K562 (cell line): ENCODE measurements at regions not wholly inside any gene's neighbourhood (a gene's known extent, or its start where the extent isn't known, plus 50 kb on each side); places are given as distances from the start of the nearest gene placed in this dataset.

Source experiments
- ATAC-seq: fragments of 200-7000 bp; cut with Tn5 transposase; 3 replicates; pipeline ENCODE4 v1.9.1; 2020; ENCODE audit warnings: moderate library complexity
- BruUV-seq: library from RNA; stranded (reverse); fragments of 400-500 nt; replicated peaks from 2 replicates; lab custom pipeline; 2021; lab: Mats Ljungman, UMichigan
- CTCF ChIA-PET: fragments of 300-600 bp; formaldehyde crosslinking; extraction: SDS; loops from one replicate; lab custom pipeline; 2021; ENCODE audit warnings: low intra/inter-chr PET ratio; lab: Yijun Ruan, JAX
- POLR2A ChIA-PET: fragments of 300-600, 350-650 bp; sonication (Branson Sonifier 250); formaldehyde crosslinking; extraction: SDS; loops from one replicate; lab custom pipeline; 2021; ENCODE audit warnings: antibody characterized with exemption, inconsistent platforms; lab: Yijun Ruan, JAX
- DNase-seq, 4 experiments: peaks; one replicate each; pipeline versions ENCODE4 v3.0.0 to v3.0.0-alpha.2; 2011 to 2018; ENCODE audit warnings: low spot score in 3 of 4, mixed read lengths in 3 of 4; ENCODE audit errors: extremely low read depth in 1 of 4
- FAIRE-seq: peaks from 2 replicates; lab custom pipeline; 2011; peaks lifted over from hg19 to GRCh38; lab: Jason Lieb, UNC
- H2AFZ ChIP-seq: 2 replicates; pipeline ENCODE4 v1.6.0; 2011; ENCODE audit warnings: low read depth, low read length, control low read depth, inconsistent platforms
- H3K27ac ChIP-seq: fragments of 200-600 bp; 3 replicates; pipeline ENCODE4 v1.8.0; 2011; ENCODE audit warnings: low read depth, mild to moderate bottlenecking, control low read depth, inconsistent platforms, low read length, moderate library complexity, mixed read lengths; ENCODE audit errors: extremely low read depth
- H3K27me3 ChIP-seq, 2 experiments: fragments of 300-600 bp in 1 of 2; 2 replicates in 1 of 2; 3 replicates in 1 of 2; pipeline versions ENCODE4 v1.6.0 to v1.8.0; 2011; ENCODE audit warnings: inconsistent platforms in 2 of 2, low read length in 2 of 2, mild to moderate bottlenecking in 1 of 2, mixed read lengths in 1 of 2, moderate library complexity in 1 of 2; ENCODE audit not compliant: control insufficient read depth in 2 of 2, insufficient read depth in 2 of 2
- H3K36me3 ChIP-seq: fragments of 300-600 bp; 3 replicates; pipeline ENCODE4 v1.8.0; 2011; ENCODE audit warnings: mild to moderate bottlenecking, low read length, inconsistent platforms; ENCODE audit not compliant: control insufficient read depth, insufficient read depth
- H3K4me1 ChIP-seq, 2 experiments: fragments of 200-600 bp in 1 of 2; replicated peaks in 1 of 2; 2 replicates in 1 of 2; 3 replicates in 1 of 2; pipeline versions ENCODE4 v1.5.1 to v1.8.0; 2011; ENCODE audit warnings: inconsistent platforms in 2 of 2, low read length in 2 of 2, mild to moderate bottlenecking in 1 of 2, mixed read lengths in 1 of 2, moderate library complexity in 1 of 2; ENCODE audit not compliant: control insufficient read depth in 2 of 2, insufficient read depth in 2 of 2
- H3K4me2 ChIP-seq: 2 replicates; pipeline ENCODE4 v1.6.1; 2011; ENCODE audit warnings: low read length, control low read depth, inconsistent platforms, mixed read lengths; ENCODE audit not compliant: insufficient read depth
- H3K4me3 ChIP-seq: fragments of 200-600 bp; sonication (generic), shearing (Covaris generic); 2 replicates; pipeline ENCODE4 v1.5.1; 2016; ENCODE audit warnings: control low read depth, inconsistent platforms
- H3K79me2 ChIP-seq: fragments of 200-600 bp; 3 replicates; pipeline ENCODE4 v1.8.0; 2011; ENCODE audit warnings: low read length, inconsistent platforms; ENCODE audit not compliant: control insufficient read depth, insufficient read depth
- H3K9ac ChIP-seq, 2 experiments: 2 replicates each; pipeline versions ENCODE4 v1.6.0 to v1.6.1; 2011; ENCODE audit warnings: low read depth in 2 of 2, low read length in 2 of 2, control low read depth in 1 of 2, inconsistent platforms in 1 of 2, mild to moderate bottlenecking in 1 of 2, mixed read lengths in 1 of 2; ENCODE audit not compliant: insufficient read depth in 1 of 2
- H3K9me1 ChIP-seq: one replicate; pipeline ENCODE4 v1.6.0; 2011; ENCODE audit warnings: inconsistent platforms, mild to moderate bottlenecking, low read length, moderate library complexity; ENCODE audit not compliant: control insufficient read depth, insufficient read depth
- H3K9me3 ChIP-seq: replicated peaks from 2 replicates; pipeline ENCODE4 v1.5.1; 2011; ENCODE audit warnings: low read depth, low read length, inconsistent platforms; ENCODE audit not compliant: control insufficient read depth, insufficient read depth
- H4K20me1 ChIP-seq: replicated peaks from 2 replicates; pipeline ENCODE4 v1.6.1; 2011; ENCODE audit warnings: low read length, inconsistent platforms, mixed read lengths; ENCODE audit not compliant: control insufficient read depth, insufficient read depth
- CBX8 ChIP-seq: fragments of 200-600 bp; sonication (generic); IDR thresholded peaks from 2 replicates; pipeline ENCODE4 v1.6.1; 2012; ENCODE audit warnings: borderline replicate concordance, mixed run types, low read depth, mild to moderate bottlenecking, moderate library complexity, mixed read lengths, low read length, control low read depth, inconsistent platforms; ENCODE audit not compliant: poor library complexity, severe bottlenecking; ENCODE audit errors: extremely low read depth
- RUNX1 ChIP-seq: sonication (generic); IDR thresholded peaks from 2 replicates; pipeline ENCODE4 v1.6.1; 2016; ENCODE audit warnings: antibody characterized with exemption, low read depth
- SAFB2 ChIP-seq: fragments of 200-400 bp; formaldehyde crosslinking; IDR thresholded peaks from 2 replicates; pipeline ENCODE4 v1.6.1; 2018; ENCODE audit warnings: borderline replicate concordance, low read length, low read depth, moderate library complexity; ENCODE audit not compliant: severe bottlenecking
- ZSCAN29 ChIP-seq: fragments of 450-650 bp; IDR thresholded peaks from 2 replicates; pipeline ENCODE4 v1.6.1; 2017
- WGBS: fragments of 100-300 bp; shearing (Covaris generic); methylation state at CpG from one replicate; pipeline ENCODE4 v1.1.6; 2016; ENCODE audit warnings: low coverage, mixed read lengths; ENCODE audit not compliant: insufficient coverage; ENCODE audit errors: missing lambda C conversion rate; 5-methylcytosine and 5-hydroxymethylcytosine counted together
- in situ Hi-C: fragments of 300-500 bp; cut with MboI; formaldehyde crosslinking; loops from 4 replicates; pipeline ENCODE4 v1.15.0; 2018; ENCODE audit warnings: inconsistent platforms, mixed read lengths
- intact Hi-C: fragments of 100-400 bp; cut with micrococcal nuclease; formaldehyde crosslinking; loops from 2 replicates; pipeline ENCODE4 v1.14.2; 2022
- TF ChIP-seq, protein P1 (sequence below): sonication (generic); formaldehyde crosslinking; IDR thresholded peaks from 2 replicates; pipeline ENCODE4 v1.8.0; 2022; ENCODE audit warnings: missing genetic modification reagents, mild to moderate bottlenecking, borderline replicate concordance

DNA sequence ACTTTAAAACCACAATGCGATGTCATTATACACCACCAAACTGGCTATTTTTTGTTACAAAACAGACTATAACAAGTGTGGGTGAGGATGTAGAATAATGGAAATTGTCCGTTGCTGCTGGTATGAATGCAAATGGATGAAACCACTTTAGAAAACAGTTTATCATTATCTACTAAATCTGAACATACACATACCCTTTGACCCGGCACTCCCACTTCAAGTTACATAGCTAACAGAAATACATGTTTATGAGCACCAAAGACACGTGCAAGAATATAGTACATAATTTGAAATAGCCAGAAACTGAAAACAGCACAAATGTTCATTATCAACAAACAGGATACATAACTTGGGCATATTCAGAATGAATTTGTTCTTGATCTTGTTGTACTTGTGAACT is 206.4 kb upstream of the CHAC2 start:
- DNase-seq = no peak
- H3K4me2 ChIP-seq = no peak overlapping the region
- no peaks in the 10 kb centered on the region for H3K36me3 ChIP-seq
- no peak overlapping the region for H2AFZ ChIP-seq
- ChIA-PET POLR2A (interaction anchor here (1.2 kb wide), 1 partner anchor 240 kb away, joined by 3 read pairs; no protein-coding TSS in a partner anchor), CTCF (no interaction called here)
- no peaks in the 10 kb centered on the region for H3K4me1 ChIP-seq
- H3K27me3 ChIP-seq = peaks cover 0 to 2% of the 10 kb centered on the region in 2 experiments; a peak in 2 of 5 replicates
- intact Hi-C loops = no loop called here
- H3K9me1 ChIP-seq = no peaks in the 10 kb centered on the region
- WGBS = 0% methylated on average over 4 of the region's 4 CpGs
- FAIRE-seq = no peak
- H3K79me2 ChIP-seq = no peaks in the 10 kb centered on the region
- TF ChIP-seq CBX8 (no peak), ZSCAN29 (no peak), SAFB2 (no peak), RUNX1 (no peak)
- TF ChIP-seq, protein P1, sequence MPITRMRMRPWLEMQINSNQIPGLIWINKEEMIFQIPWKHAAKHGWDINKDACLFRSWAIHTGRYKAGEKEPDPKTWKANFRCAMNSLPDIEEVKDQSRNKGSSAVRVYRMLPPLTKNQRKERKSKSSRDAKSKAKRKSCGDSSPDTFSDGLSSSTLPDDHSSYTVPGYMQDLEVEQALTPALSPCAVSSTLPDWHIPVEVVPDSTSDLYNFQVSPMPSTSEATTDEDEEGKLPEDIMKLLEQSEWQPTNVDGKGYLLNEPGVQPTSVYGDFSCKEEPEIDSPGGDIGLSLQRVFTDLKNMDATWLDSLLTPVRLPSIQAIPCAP = no peak
- H3K27ac ChIP-seq = no peak overlapping the region
- no peaks in the 10 kb centered on the region for H3K9me3 ChIP-seq
- no TSS peak for BruUV-seq
- in situ Hi-C loops = no loop called here
- no peak for ATAC-seq
- H4K20me1 ChIP-seq = no peaks in the 10 kb centered on the region
- no peak overlapping the region for H3K4me3 ChIP-seq
- H3K9ac ChIP-seq = no peak overlapping the region
